ENCODE measurements at regions not wholly inside any gene's neighbourhood (a gene's known extent, or its start where the extent isn't known, plus 50 kb on each side); places are given as distances from the start of the nearest gene placed in this dataset.

DNA sequence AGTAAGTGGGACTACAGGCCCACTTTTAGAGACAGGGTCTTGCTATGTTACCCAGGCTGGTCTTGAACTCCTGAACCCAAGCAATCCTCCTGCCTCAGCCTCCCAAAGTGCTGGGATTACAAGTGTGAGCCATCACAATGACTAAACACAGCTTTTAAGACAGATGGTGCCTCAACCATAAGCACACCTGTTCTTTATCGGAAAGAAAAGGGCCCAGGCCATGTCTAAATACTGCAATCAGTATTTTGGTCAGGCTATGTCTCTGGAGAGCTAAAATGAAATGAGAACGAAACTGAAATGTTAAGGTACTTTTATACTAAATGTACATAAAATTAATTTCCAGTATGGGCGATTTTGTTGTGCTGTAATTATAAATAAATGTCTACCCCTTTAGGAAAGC is 69.5 kb upstream of the SPTBN1 start:
- no peak overlapping the region for H3K4me2 ChIP-seq (ENCODE audit: low read length)
- no peak overlapping the region for H3K9ac ChIP-seq (ENCODE audit: low read length)
- no peaks in the 10 kb centered on the region for H3K79me2 ChIP-seq (replicated peaks; ENCODE audit: insufficient read depth, low read length)
- H3K9me3 ChIP-seq (ENCODE audit: low read length), result no peaks in the 10 kb centered on the region
- H4K20me1 ChIP-seq (ENCODE audit: insufficient read depth), result no peaks in the 10 kb centered on the region
- no peaks in the 10 kb centered on the region for H3K36me3 ChIP-seq (ENCODE audit: insufficient read depth, low read length)
- no peaks in the 10 kb centered on the region for H3K27me3 ChIP-seq (ENCODE audit: insufficient read depth, low read depth, low read length)
- H3F3A ChIP-seq (ENCODE audit: insufficient read depth, low read length, poor library complexity, severe bottlenecking), result no peaks in the 10 kb centered on the region
- H3K9me2 ChIP-seq (ENCODE audit: insufficient read depth, low read length), result no peaks in the 10 kb centered on the region
- H3K4me3 ChIP-seq (ENCODE audit: low read length), result no peak overlapping the region
- H2AFZ ChIP-seq (ENCODE audit: low read depth, low read length), result no peak overlapping the region
- H3K27ac ChIP-seq (ENCODE audit: low read length), result no peak overlapping the region
- TF ChIP-seq EP300 (conservative IDR thresholded peaks at IDR 0.05; ENCODE audit: poor library complexity, severe bottlenecking) (no peak), MXI1 (conservative IDR thresholded peaks at IDR 0.05; ENCODE audit: poor library complexity, severe bottlenecking) (no peak), REST (IDR thresholded peaks at IDR 0.05; ENCODE audit: borderline replicate concordance) (no peak), SMC3 (conservative IDR thresholded peaks at IDR 0.05; ENCODE audit: poor library complexity) (no peak), TAF1 (IDR thresholded peaks at IDR 0.05; ENCODE audit: low read depth) (no peak)

- no peak overlapping the region for H3K27ac ChIP-seq (ENCODE audit: low read length)
- H3K9ac ChIP-seq (ENCODE audit: low read length), result no peak overlapping the region
- no peak overlapping the region for H3K4me2 ChIP-seq (ENCODE audit: low read length)
- no peaks in the 10 kb centered on the region for H3K79me2 ChIP-seq (replicated peaks; ENCODE audit: insufficient read depth, low read length)
- H4K20me1 ChIP-seq (ENCODE audit: insufficient read depth), result no peaks in the 10 kb centered on the region
- H2AFZ ChIP-seq (ENCODE audit: low read depth, low read length), result no peak overlapping the region
- H3K36me3 ChIP-seq (ENCODE audit: insufficient read depth, low read length), result no peaks in the 10 kb centered on the region
- no peaks in the 10 kb centered on the region for H3K9me3 ChIP-seq (ENCODE audit: low read length)
- TF ChIP-seq REST (IDR thresholded peaks at IDR 0.05; ENCODE audit: borderline replicate concordance) (no peak), SMC3 (conservative IDR thresholded peaks at IDR 0.05; ENCODE audit: poor library complexity) (no peak), POLR2AphosphoS5 (IDR thresholded peaks at IDR 0.05) (no peak), CTCF (IDR thresholded peaks at IDR 0.05; ENCODE audit: poor library complexity, severe bottlenecking) (no peak), TAF1 (IDR thresholded peaks at IDR 0.05; ENCODE audit: low read depth) (no peak), MXI1 (conservative IDR thresholded peaks at IDR 0.05; ENCODE audit: poor library complexity, severe bottlenecking) (no peak), EP300 (conservative IDR thresholded peaks at IDR 0.05; ENCODE audit: poor library complexity, severe bottlenecking) (no peak), RAD21 (conservative IDR thresholded peaks at IDR 0.05) (no peak), EZH2 (IDR thresholded peaks at IDR 0.05; ENCODE audit: borderline replicate concordance, insufficient read depth, low read length, poor library complexity, severe bottlenecking) (no peak)
- no peak overlapping the region for H3K4me3 ChIP-seq (ENCODE audit: low read length)
- H3K9me2 ChIP-seq (ENCODE audit: insufficient read depth, low read length), result no peaks in the 10 kb centered on the region
- H3K27me3 ChIP-seq (ENCODE audit: insufficient read depth, low read depth, low read length), result no peaks in the 10 kb centered on the region
- no peaks in the 10 kb centered on the region for H3F3A ChIP-seq (ENCODE audit: insufficient read depth, low read length, poor library complexity, severe bottlenecking)
Observed at GRCh38 chr2:54387059-54387991, 68.8 kb upstream of the SPTBN1 start.

All from neural cell (in vitro differentiated cells).